Panc1 (cell line): ENCODE measurements at regions not wholly inside any gene's neighbourhood (a gene's known extent, or its start where the extent isn't known, plus 50 kb on each side); places are given as distances from the start of the nearest gene placed in this dataset.

ENCODE experiments used
- ATAC-seq: fragments of 200-7000 bp; cut with Tn5 transposase; 2 replicates; pipeline ENCODE4 v1.9.1; 2020; ENCODE audit warnings: mild to moderate bottlenecking, moderate library complexity
- BruUV-seq: library from RNA; stranded (reverse); fragments of 400-500 nt; replicated peaks from 2 replicates; lab custom pipeline; 2021; lab: Mats Ljungman, UMichigan
- CTCF ChIA-PET: fragments of 300-600 bp; sonication (Branson Sonifier 250); formaldehyde crosslinking; loops from one replicate; lab custom pipeline; 2022; ENCODE audit warnings: antibody characterized with exemption; lab: Charles Lee
- POLR2A ChIA-PET: fragments of 300-600 bp; sonication (Branson Sonifier 250); formaldehyde crosslinking; loops from one replicate; lab custom pipeline; 2022; ENCODE audit warnings: antibody characterized with exemption; lab: Charles Lee
- DNase-seq: peaks from one replicate; pipeline ENCODE4 v3.0.0-alpha.2; 2010; ENCODE audit warnings: low read depth, low spot score
- H3K27ac ChIP-seq: 2 replicates; pipeline ENCODE4 v1.5.1; 2011; ENCODE audit warnings: mild to moderate bottlenecking, low read length, inconsistent platforms
- H3K27me3 ChIP-seq: fragments of 200-500 bp; sonication (Bioruptor generic); 2 replicates; pipeline ENCODE4 v1.6.0; 2014; ENCODE audit warnings: low read length, inconsistent platforms; ENCODE audit not compliant: control insufficient read depth, insufficient read depth
- H3K36me3 ChIP-seq: fragments of 200-500 bp; sonication (Bioruptor generic); 2 replicates; pipeline ENCODE4 v1.5.1; 2014; ENCODE audit warnings: inconsistent platforms, mild to moderate bottlenecking, low read length, moderate library complexity; ENCODE audit not compliant: control insufficient read depth, insufficient read depth
- H3K4me1 ChIP-seq: 2 replicates; pipeline ENCODE4 v1.5.1; 2011; ENCODE audit warnings: inconsistent platforms, mild to moderate bottlenecking, low read length, moderate library complexity; ENCODE audit not compliant: control insufficient read depth, insufficient read depth
- H3K4me3 ChIP-seq, 2 experiments: 2 replicates each; pipeline ENCODE4 v1.5.1; 2011 to 2012; ENCODE audit warnings: low read depth in 2 of 2, low read length in 2 of 2, mild to moderate bottlenecking in 2 of 2, inconsistent platforms in 1 of 2, moderate library complexity in 1 of 2
- H3K9me3 ChIP-seq: fragments of 200-500 bp; sonication (Bioruptor generic); 2 replicates; pipeline ENCODE4 v1.5.1; 2014; ENCODE audit warnings: low read depth, mild to moderate bottlenecking, inconsistent platforms, low read length, moderate library complexity; ENCODE audit not compliant: control insufficient read depth, insufficient read depth
- POLR2AphosphoS5 ChIP-seq: IDR thresholded peaks from 2 replicates; pipeline ENCODE4 v1.6.1; 2012; ENCODE audit warnings: mild to moderate bottlenecking, low read depth, low read length, moderate library complexity
- SIN3A ChIP-seq: IDR thresholded peaks from 2 replicates; pipeline ENCODE4 v1.6.1; 2012; ENCODE audit warnings: low read depth, mild to moderate bottlenecking, low read length, moderate library complexity, borderline replicate concordance; ENCODE audit not compliant: insufficient read depth
- TCF7L2 ChIP-seq: IDR thresholded peaks from 2 replicates; pipeline ENCODE4 v1.6.1; 2011; ENCODE audit warnings: mild to moderate bottlenecking, low read depth, low read length, inconsistent platforms
- in situ Hi-C: cut with HindIII; loops from 2 replicates; pipeline ENCODE4 v1.10.0; 2016; ENCODE audit warnings: low sequenced_read_pairs, low pct_unique_long_range_greater_than_20kb
- intact Hi-C: fragments of 100-400 bp; cut with micrococcal nuclease; formaldehyde crosslinking; loops from one replicate; pipeline ENCODE4 v1.10.0; 2022; ENCODE audit not compliant: unreplicated experiment
- TF ChIP-seq, protein P1 (sequence below), 2 experiments: IDR thresholded peaks; 2 replicates each; pipeline ENCODE4 v1.6.1; 2011 to 2012; ENCODE audit warnings: low read depth in 2 of 2, control low read depth in 1 of 2, low read length in 1 of 2, mild to moderate bottlenecking in 1 of 2, moderate library complexity in 1 of 2; ENCODE audit not compliant: insufficient read depth in 1 of 2
- TF ChIP-seq, protein P2 (sequence below): fragments of 450-650 bp; IDR thresholded peaks from 2 replicates; pipeline ENCODE4 v1.5.1; 2017; ENCODE audit warnings: mild to moderate bottlenecking

DNA sequence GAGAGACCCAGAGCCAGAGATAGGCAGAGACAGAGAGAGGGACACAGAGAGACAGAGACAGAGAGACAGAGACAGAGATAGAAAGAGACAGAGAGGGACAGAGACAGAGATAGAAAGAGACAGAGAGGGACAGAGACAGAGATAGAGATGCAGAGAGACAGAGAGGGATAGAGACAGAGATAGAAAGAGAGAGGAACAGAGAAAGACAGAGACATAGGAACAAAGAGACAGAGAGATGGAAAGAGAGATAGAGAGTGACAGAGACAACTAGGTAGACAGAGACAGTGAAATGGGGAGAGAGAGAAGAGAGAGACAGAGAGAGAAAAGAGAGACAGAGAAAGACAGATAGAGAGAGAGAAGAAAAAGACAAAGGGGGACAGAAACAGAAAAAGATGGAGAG is 165.4 kb upstream of the FOXQ1 start:
- peaks cover 3% of the 10 kb centered on the region; the same call in 1 of the 2 replicates for H3K27me3 ChIP-seq
- CTCF ChIA-PET, result no interaction called here
- in situ Hi-C loops, result no loop called here
- POLR2A ChIA-PET, result no interaction called here
- intact Hi-C loops, result no loop called here
- no peaks in the 10 kb centered on the region for H3K9me3 ChIP-seq
- H3K27ac ChIP-seq, result no peak overlapping the region
- TF ChIP-seq, protein P1, sequence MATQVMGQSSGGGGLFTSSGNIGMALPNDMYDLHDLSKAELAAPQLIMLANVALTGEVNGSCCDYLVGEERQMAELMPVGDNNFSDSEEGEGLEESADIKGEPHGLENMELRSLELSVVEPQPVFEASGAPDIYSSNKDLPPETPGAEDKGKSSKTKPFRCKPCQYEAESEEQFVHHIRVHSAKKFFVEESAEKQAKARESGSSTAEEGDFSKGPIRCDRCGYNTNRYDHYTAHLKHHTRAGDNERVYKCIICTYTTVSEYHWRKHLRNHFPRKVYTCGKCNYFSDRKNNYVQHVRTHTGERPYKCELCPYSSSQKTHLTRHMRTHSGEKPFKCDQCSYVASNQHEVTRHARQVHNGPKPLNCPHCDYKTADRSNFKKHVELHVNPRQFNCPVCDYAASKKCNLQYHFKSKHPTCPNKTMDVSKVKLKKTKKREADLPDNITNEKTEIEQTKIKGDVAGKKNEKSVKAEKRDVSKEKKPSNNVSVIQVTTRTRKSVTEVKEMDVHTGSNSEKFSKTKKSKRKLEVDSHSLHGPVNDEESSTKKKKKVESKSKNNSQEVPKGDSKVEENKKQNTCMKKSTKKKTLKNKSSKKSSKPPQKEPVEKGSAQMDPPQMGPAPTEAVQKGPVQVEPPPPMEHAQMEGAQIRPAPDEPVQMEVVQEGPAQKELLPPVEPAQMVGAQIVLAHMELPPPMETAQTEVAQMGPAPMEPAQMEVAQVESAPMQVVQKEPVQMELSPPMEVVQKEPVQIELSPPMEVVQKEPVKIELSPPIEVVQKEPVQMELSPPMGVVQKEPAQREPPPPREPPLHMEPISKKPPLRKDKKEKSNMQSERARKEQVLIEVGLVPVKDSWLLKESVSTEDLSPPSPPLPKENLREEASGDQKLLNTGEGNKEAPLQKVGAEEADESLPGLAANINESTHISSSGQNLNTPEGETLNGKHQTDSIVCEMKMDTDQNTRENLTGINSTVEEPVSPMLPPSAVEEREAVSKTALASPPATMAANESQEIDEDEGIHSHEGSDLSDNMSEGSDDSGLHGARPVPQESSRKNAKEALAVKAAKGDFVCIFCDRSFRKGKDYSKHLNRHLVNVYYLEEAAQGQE (IDR thresholded peaks at IDR 0.05; ENCODE audit: insufficient read depth in 1 of 2, low read depth in 2 of 2, low read length in 1 of 2), result no peak
- TF ChIP-seq SIN3A, result no peak
- TF ChIP-seq TCF7L2, result no peak
- TF ChIP-seq POLR2AphosphoS5, result no peak
- TF ChIP-seq, protein P2, sequence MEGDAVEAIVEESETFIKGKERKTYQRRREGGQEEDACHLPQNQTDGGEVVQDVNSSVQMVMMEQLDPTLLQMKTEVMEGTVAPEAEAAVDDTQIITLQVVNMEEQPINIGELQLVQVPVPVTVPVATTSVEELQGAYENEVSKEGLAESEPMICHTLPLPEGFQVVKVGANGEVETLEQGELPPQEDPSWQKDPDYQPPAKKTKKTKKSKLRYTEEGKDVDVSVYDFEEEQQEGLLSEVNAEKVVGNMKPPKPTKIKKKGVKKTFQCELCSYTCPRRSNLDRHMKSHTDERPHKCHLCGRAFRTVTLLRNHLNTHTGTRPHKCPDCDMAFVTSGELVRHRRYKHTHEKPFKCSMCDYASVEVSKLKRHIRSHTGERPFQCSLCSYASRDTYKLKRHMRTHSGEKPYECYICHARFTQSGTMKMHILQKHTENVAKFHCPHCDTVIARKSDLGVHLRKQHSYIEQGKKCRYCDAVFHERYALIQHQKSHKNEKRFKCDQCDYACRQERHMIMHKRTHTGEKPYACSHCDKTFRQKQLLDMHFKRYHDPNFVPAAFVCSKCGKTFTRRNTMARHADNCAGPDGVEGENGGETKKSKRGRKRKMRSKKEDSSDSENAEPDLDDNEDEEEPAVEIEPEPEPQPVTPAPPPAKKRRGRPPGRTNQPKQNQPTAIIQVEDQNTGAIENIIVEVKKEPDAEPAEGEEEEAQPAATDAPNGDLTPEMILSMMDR, result no peak
- no peak for ATAC-seq
- no peak overlapping the region for H3K4me3 ChIP-seq
- no peaks in the 10 kb centered on the region for H3K36me3 ChIP-seq
- no TSS peak for BruUV-seq
- no peaks in the 10 kb centered on the region for H3K4me1 ChIP-seq
- DNase-seq, result no peak

DNA sequence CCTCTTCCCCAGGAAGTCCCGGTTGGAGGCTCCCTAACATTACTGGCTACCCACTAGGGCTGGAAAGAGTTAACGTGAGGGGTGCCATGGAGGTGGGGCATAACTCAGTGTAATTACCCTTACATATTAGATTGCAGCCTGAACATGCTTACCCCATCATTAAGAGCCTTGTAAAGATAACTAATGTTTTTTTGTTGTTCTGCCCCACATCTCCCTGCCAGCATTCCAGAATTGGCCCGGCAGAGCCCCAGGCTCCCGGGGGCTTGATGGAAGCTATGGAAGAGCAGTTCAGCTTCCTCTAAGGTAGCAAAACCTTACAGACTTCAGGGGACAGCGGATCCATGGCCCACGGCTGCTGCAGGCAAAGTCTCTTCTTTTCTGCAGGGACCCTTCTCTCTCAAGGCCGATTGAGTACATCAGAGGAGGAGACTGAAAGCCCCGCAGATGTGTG is 166.1 kb upstream of the FOXQ1 start:
- ChIA-PET POLR2A (no interaction called here), CTCF (no interaction called here)
- Histone ChIP-seq H3K4me3 (no peak overlapping the region), H3K9me3 (no peaks in the 10 kb centered on the region), H3K4me1 (no peaks in the 10 kb centered on the region), H3K27me3 (no peaks in the 10 kb centered on the region; the same call in 1 of the 2 replicates), H3K27ac (no peak overlapping the region), H3K36me3 (no peaks in the 10 kb centered on the region)
- intact Hi-C loops, result no loop called here
- no TSS peak for BruUV-seq
- DNase-seq (no peak), ATAC-seq (no peak)
- in situ Hi-C loops, result no loop called here
- TF ChIP-seq TCF7L2, result no peak

DNA sequence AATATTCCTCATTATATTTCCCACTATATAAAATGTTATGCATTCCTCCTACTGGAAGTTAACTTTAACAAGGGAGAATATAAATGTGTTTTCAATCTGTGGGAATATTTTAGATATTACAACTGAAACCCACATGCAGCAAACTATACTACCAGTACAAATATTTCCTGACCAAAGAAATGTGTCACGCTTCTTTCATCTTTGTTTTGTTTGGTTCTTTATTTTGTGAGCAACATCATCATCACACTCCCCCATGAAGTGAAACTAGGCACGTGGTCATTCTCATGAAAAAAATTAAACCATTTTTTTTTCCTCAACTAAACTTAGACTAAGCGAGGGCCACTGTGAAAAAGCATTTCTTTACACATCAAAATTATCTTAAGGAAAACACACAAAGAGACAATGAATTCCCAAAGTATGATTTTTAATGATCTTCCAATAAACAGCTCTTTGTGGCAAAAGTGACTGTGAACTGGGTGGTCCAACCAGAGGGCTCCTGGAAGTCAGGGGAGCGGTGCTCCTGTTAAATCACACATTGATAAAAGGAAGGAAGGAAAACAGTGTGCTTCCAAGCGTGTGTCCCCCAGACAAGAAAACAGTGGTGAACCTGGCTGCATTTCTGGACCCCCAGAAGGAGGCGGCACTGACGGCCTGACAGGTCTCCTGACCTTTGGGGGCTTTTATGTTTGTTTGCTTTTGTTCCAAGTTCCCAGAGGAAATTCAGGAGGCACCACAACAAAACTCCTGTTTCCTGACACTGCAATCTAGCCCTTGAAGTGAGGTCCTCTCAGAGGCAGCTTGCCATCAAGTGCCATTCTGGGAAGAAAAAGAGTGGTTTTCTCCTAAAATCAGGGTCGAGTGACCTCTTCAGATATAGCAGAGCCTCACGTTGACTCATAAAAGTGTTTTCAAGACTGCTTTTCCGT is 166.8 kb upstream of the FOXQ1 start:
- intact Hi-C loops, result no loop called here
- H3K36me3 ChIP-seq, result no peaks in the 10 kb centered on the region

More for the DNA sequence above, 166.8 kb upstream of the FOXQ1 start:
- Histone ChIP-seq H3K9me3 (no peaks in the 10 kb centered on the region), H3K4me3 (no peak overlapping the region), H3K27ac (no peak overlapping the region), H3K4me1 (no peaks in the 10 kb centered on the region), H3K27me3 (no peaks in the 10 kb centered on the region; the same call in 1 of the 2 replicates)
- ATAC-seq (no peak), DNase-seq (no peak)
- TF ChIP-seq, protein P1 (IDR thresholded peaks at IDR 0.05; ENCODE audit: insufficient read depth in 1 of 2, low read depth in 2 of 2, low read length in 1 of 2), result no peak
- TF ChIP-seq TCF7L2, result no peak
- no peak for TF ChIP-seq POLR2AphosphoS5
- TF ChIP-seq, protein P2, result no peak
- no peak for TF ChIP-seq SIN3A
- ChIA-PET POLR2A (no interaction called here), CTCF (no interaction called here)
- BruUV-seq, result no TSS peak
- in situ Hi-C loops, result no loop called here
